Kidney (tissue), 13 donors: ENCODE measurements at regions not wholly inside any gene's neighbourhood (a gene's known extent, or its start where the extent isn't known, plus 50 kb on each side); places are given as distances from the start of the nearest gene placed in this dataset.

Source experiments
- DNase-seq, 5 donors: peaks; one replicate each; pipeline ENCODE4 v3.0.0-alpha.2; 2013 to 2020
- FAIRE-seq: peaks from 2 replicates; lab custom pipeline; 2012; peaks lifted over from hg19 to GRCh38; lab: Jason Lieb, UNC
- H3K27ac ChIP-seq, 2 donors: one replicate each; pipeline ENCODE4 v1.7.0; 2013; ENCODE audit warnings: low read depth in 2 of 2, low read length in 2 of 2, inconsistent platforms in 1 of 2
- H3K27me3 ChIP-seq: one replicate; pipeline ENCODE4 v1.7.1; 2013; ENCODE audit warnings: low read length, inconsistent platforms; ENCODE audit not compliant: control insufficient read depth, insufficient read depth
- H3K36me3 ChIP-seq, 3 donors: one replicate each; pipeline versions ENCODE4 v1.7.0 to v1.7.1; 2013; ENCODE audit warnings: low read length in 3 of 3, control low read depth in 1 of 3, inconsistent platforms in 1 of 3; ENCODE audit not compliant: insufficient read depth in 3 of 3, control insufficient read depth in 2 of 3
- H3K4me1 ChIP-seq, 3 donors: one replicate each; pipeline versions ENCODE4 v1.7.0 to v1.7.1; 2013; ENCODE audit warnings: low read length in 3 of 3, inconsistent platforms in 1 of 3, low read depth in 1 of 3; ENCODE audit not compliant: control insufficient read depth in 2 of 3, insufficient read depth in 2 of 3
- H3K4me3 ChIP-seq, 3 donors: one replicate each; pipeline versions ENCODE4 v1.7.0 to v1.8.1; 2013; ENCODE audit warnings: low read length in 3 of 3, control low read depth in 1 of 3, inconsistent platforms in 1 of 3
- H3K9ac ChIP-seq, 3 donors: one replicate each; pipeline versions ENCODE4 v1.7.0 to v1.7.1; 2013; ENCODE audit warnings: low read length in 3 of 3, control low read depth in 1 of 3, inconsistent platforms in 1 of 3
- H3K9me3 ChIP-seq, 3 donors: one replicate each; pipeline versions ENCODE4 v1.7.0 to v1.7.1; 2013; ENCODE audit warnings: low read length in 3 of 3, control low read depth in 1 of 3, inconsistent platforms in 1 of 3; ENCODE audit not compliant: control insufficient read depth in 2 of 3, insufficient read depth in 1 of 3
- CTCF ChIP-seq: IDR thresholded peaks from 3 replicates; pipeline ENCODE4 v1.5.1; 2012; ENCODE audit warnings: mild to moderate bottlenecking, moderate library complexity, borderline replicate concordance; ENCODE audit not compliant: insufficient read depth; ENCODE audit errors: extremely low read depth
- intact Hi-C: fragments of 100-400 bp; cut with DNase I; formaldehyde crosslinking; loops from one replicate; pipeline ENCODE4 v1.11.1; 2022
- donor health status: control.
- donor health status: control.
- donor health status: control.
- donor health status: control.
- donor health status: control.
- donor health status: DM: yes; HTN: yes; CAD: no.
- donor health status: Normal renal cell carcinoma (clear cell type).

- H3K27ac ChIP-seq, result no peak overlapping the region
- no peak overlapping the region for H3K4me3 ChIP-seq
- intact Hi-C loops, result no loop called here
- no peaks in the 10 kb centered on the region for H3K9me3 ChIP-seq
- no peaks in the 10 kb centered on the region for H3K27me3 ChIP-seq
- H3K9ac ChIP-seq, result no peak overlapping the region
- FAIRE-seq (no peak), DNase-seq (no peak)
- no peaks in the 10 kb centered on the region for H3K36me3 ChIP-seq
- TF ChIP-seq CTCF, result no peak
- no peaks in the 10 kb centered on the region for H3K4me1 ChIP-seq
These were observed 125.6 kb upstream of the GATA6 start for GRCh38 chr18:22043837-22044236.

DNA sequence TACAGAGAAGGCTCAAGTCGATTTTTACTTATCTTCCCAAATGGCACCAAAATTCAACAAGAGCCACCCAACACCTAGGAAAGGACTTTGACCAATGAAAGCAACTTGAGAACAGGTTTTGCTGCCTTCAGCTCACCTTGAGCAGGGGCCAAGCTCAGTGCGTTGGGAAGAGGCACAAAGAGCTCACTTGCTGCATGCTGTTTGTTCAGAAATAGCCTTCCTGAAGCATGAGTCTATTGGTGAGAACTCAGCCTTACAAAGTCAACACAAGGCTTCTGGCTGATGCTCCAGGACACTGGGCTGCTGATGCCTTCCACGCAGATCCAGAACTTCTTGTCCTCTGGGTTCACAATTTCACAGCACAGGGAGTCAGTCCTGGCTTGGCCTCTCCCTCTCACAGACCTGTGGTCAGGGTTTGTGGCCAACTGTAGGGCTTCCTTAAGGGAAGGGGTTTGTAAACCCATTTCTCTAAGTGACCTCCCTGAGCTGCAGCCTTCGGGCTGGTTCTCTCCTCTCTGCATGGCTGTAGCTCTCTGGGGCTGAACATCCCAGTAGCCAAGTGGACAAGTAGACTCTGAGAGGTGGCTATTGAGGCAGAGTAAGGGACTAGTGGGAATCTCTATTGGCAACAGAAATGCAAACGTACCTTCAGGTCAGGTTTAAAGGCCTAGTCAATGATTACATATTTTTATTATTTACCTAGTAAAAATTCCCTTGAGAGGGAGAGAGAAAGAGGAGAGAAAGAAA, 124.7 kb upstream of the GATA6 start:
- Histone ChIP-seq H3K27ac (no peak overlapping the region), H3K36me3 (no peaks in the 10 kb centered on the region), H3K4me3 (no peak overlapping the region), H3K27me3 (no peaks in the 10 kb centered on the region), H3K9me3 (no peaks in the 10 kb centered on the region), H3K9ac (no peak overlapping the region), H3K4me1 (no peaks in the 10 kb centered on the region)
- TF ChIP-seq CTCF, result no peak
- intact Hi-C loops, result no loop called here
- DNase-seq, result no peak
- no peak for FAIRE-seq

- H3K9ac ChIP-seq, result no peak overlapping the region
- H3K4me1 ChIP-seq, result no peaks in the 10 kb centered on the region
- no peak overlapping the region for H3K27ac ChIP-seq
- FAIRE-seq (no peak), DNase-seq (no peak)
- H3K27me3 ChIP-seq, result no peaks in the 10 kb centered on the region
- no peak for TF ChIP-seq CTCF
- no peaks in the 10 kb centered on the region for H3K36me3 ChIP-seq
- no peak overlapping the region for H3K4me3 ChIP-seq
- no peaks in the 10 kb centered on the region for H3K9me3 ChIP-seq
- intact Hi-C loops, result no loop called here
These were observed 124.0 kb upstream of the GATA6 start for GRCh38 chr18:22045221-22045918.
